Endothelial cell of umbilical vein (primary cell): ENCODE measurements at regions not wholly inside any gene's neighbourhood (a gene's known extent, or its start where the extent isn't known, plus 50 kb on each side); places are given as distances from the start of the nearest gene placed in this dataset.

Experiments
- BruUV-seq: library from RNA; stranded (reverse); fragments of 400-500 nt; replicated peaks from 2 replicates; lab custom pipeline; 2021; lab: Mats Ljungman, UMichigan
- CTCF ChIA-PET: fragments of 300-600, 350-600 bp; sonication (Branson Sonifier 250); formaldehyde crosslinking; loops from one replicate; lab custom pipeline; 2021; ENCODE audit warnings: antibody characterized with exemption, inconsistent platforms; lab: Charles Lee
- POLR2A ChIA-PET: fragments of 300-600, 350-600 bp; sonication (Branson Sonifier 250); formaldehyde crosslinking; loops from one replicate; lab custom pipeline; 2021; ENCODE audit warnings: antibody characterized with exemption, inconsistent platforms; lab: Charles Lee
- DNase-seq: peaks from one replicate; pipeline ENCODE4 v3.0.0-alpha.2; 2011; ENCODE audit warnings: low read depth, low spot score
- FAIRE-seq: peaks from 2 replicates; lab custom pipeline; 2011; peaks lifted over from hg19 to GRCh38; lab: Jason Lieb, UNC
- H2AFZ ChIP-seq: 2 replicates; pipeline ENCODE4 v1.6.0; 2012; ENCODE audit warnings: low read depth, low read length, control low read depth, inconsistent platforms
- H3K27ac ChIP-seq: 2 replicates; pipeline ENCODE4 v1.5.1; 2011; ENCODE audit warnings: low read depth, mild to moderate bottlenecking, control low read depth, low read length, moderate library complexity; ENCODE audit not compliant: insufficient read depth
- H3K27me3 ChIP-seq, 2 experiments: 2 replicates each; pipeline versions ENCODE4 v1.6.0 to v1.6.1; 2011; ENCODE audit warnings: low read length in 2 of 2, mixed read lengths in 1 of 2; ENCODE audit not compliant: control insufficient read depth in 2 of 2, insufficient read depth in 2 of 2
- H3K36me3 ChIP-seq, 2 experiments: 2 replicates in 1 of 2; 3 replicates in 1 of 2; pipeline ENCODE4 v1.5.1; 2011; ENCODE audit warnings: low read length in 2 of 2, mild to moderate bottlenecking in 1 of 2, moderate library complexity in 1 of 2; ENCODE audit not compliant: control insufficient read depth in 2 of 2, insufficient read depth in 2 of 2; ENCODE audit errors: extremely low read depth in 1 of 2
- H3K4me1 ChIP-seq: 3 replicates; pipeline ENCODE4 v1.5.1; 2011; ENCODE audit warnings: mild to moderate bottlenecking, low read length; ENCODE audit not compliant: control insufficient read depth, insufficient read depth; ENCODE audit errors: extremely low read depth
- H3K4me2 ChIP-seq: 2 replicates; pipeline ENCODE4 v1.6.1; 2011; ENCODE audit warnings: low read length, control low read depth, mixed read lengths; ENCODE audit not compliant: insufficient read depth
- H3K4me3 ChIP-seq, 3 experiments: fragments of 200-600 bp in 1 of 3; sonication (generic), shearing (Covaris generic) in 1 of 3; replicated peaks in 1 of 3; 2 replicates each; pipeline ENCODE4 v1.5.1; 2011 to 2016; ENCODE audit warnings: control low read depth in 3 of 3, low read length in 3 of 3, mild to moderate bottlenecking in 2 of 3, inconsistent platforms in 1 of 3, low read depth in 1 of 3, moderate library complexity in 1 of 3; ENCODE audit not compliant: insufficient read depth in 1 of 3
- H3K79me2 ChIP-seq: 2 replicates; pipeline ENCODE4 v1.6.0; 2012; ENCODE audit warnings: low read length, inconsistent platforms; ENCODE audit not compliant: control insufficient read depth, insufficient read depth
- H3K9ac ChIP-seq: replicated peaks from 2 replicates; pipeline ENCODE3; 2011; ENCODE audit warnings: low read length, control low read depth; ENCODE audit not compliant: insufficient read depth; ENCODE audit errors: extremely low read depth
- H3K9me1 ChIP-seq: replicated peaks from 3 replicates; pipeline ENCODE4 v1.6.0; 2011; ENCODE audit warnings: mild to moderate bottlenecking, low read length; ENCODE audit not compliant: control insufficient read depth, insufficient read depth; ENCODE audit errors: extremely low read depth
- H3K9me3 ChIP-seq: replicated peaks from 2 replicates; pipeline ENCODE4 v1.5.1; 2012; ENCODE audit warnings: low read length, inconsistent platforms; ENCODE audit not compliant: control insufficient read depth, insufficient read depth
- H4K20me1 ChIP-seq: replicated peaks from 2 replicates; pipeline ENCODE3; 2011; ENCODE audit warnings: mild to moderate bottlenecking, low read length; ENCODE audit not compliant: control insufficient read depth, insufficient read depth; ENCODE audit errors: extremely low read depth
- EZH2 ChIP-seq: IDR thresholded peaks from 2 replicates; pipeline ENCODE4 v1.6.1; 2012; ENCODE audit warnings: borderline replicate concordance, low read depth, mild to moderate bottlenecking, moderate library complexity, low read length, inconsistent platforms; ENCODE audit not compliant: severe bottlenecking
- FOS ChIP-seq: IDR thresholded peaks from 2 replicates; pipeline ENCODE4 v1.6.1; 2011; ENCODE audit warnings: mild to moderate bottlenecking, low read length, moderate library complexity, borderline replicate concordance; ENCODE audit not compliant: insufficient read depth
- GATA2 ChIP-seq: IDR thresholded peaks from 2 replicates; pipeline ENCODE4 v1.7.0; 2011; ENCODE audit warnings: low read depth, mild to moderate bottlenecking, moderate library complexity, mixed read lengths, low read length; ENCODE audit not compliant: insufficient read length, insufficient read depth
- JUN ChIP-seq: IDR thresholded peaks from 2 replicates; pipeline ENCODE4 v1.6.1; 2011; ENCODE audit warnings: borderline replicate concordance, low read depth; ENCODE audit not compliant: insufficient read length, insufficient read depth
- MYC ChIP-seq: IDR thresholded peaks from one replicate; pipeline ENCODE4 v1.6.1; 2011; ENCODE audit warnings: mild to moderate bottlenecking, low read depth, low read length
- POLR2A ChIP-seq: IDR thresholded peaks from 2 replicates; pipeline ENCODE4 v1.6.1; 2012; ENCODE audit warnings: low read depth, mild to moderate bottlenecking, control low read depth, low read length
- POLR2AphosphoS5 ChIP-seq: IDR thresholded peaks from 2 replicates; pipeline ENCODE4 v1.6.1; 2012; ENCODE audit warnings: low read depth, mild to moderate bottlenecking, control low read depth, low read length, moderate library complexity; ENCODE audit not compliant: insufficient read depth
- dilution Hi-C: fragments of 300-500 bp; cut with MboI; formaldehyde crosslinking; loops from one replicate; pipeline ENCODE4 v1.15.0; 2019; ENCODE audit warnings: low sequenced_read_pairs; ENCODE audit not compliant: extremely low pct_ligation_motif_present
- intact Hi-C: fragments of 100-400 bp; cut with micrococcal nuclease; formaldehyde crosslinking; loops from one replicate; pipeline ENCODE4 v1.10.0; 2022
- TF ChIP-seq, protein P1 (sequence below): IDR thresholded peaks from 2 replicates; pipeline ENCODE4 v1.6.1; 2011; ENCODE audit not compliant: insufficient read depth, insufficient read length
- TF ChIP-seq, protein P2 (sequence below), 2 donors: IDR thresholded peaks; 1 replicate in 1 of 2; 2 replicates in 1 of 2; pipeline ENCODE4 v1.5.1; 2011; ENCODE audit warnings: low read length in 2 of 2, mild to moderate bottlenecking in 2 of 2, moderate library complexity in 2 of 2, control low read depth in 1 of 2, inconsistent platforms in 1 of 2, low read depth in 1 of 2; ENCODE audit not compliant: insufficient read depth in 1 of 2; ENCODE audit errors: extremely low read depth in 1 of 2

DNA sequence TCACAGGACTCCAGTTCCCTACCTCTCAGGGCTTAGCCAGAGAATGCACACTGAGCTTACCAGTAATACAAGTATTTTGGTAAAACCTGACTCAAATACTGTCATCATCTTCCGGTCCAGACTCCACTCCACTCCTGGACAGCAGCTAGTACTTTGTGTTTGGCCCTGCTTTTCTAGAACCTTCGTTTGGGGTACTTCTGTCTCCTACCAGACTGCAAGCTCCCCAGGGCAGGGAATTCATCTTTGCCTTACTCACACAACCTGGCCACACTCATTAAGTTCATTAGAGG, 108.9 kb upstream of the CDC42EP3 start:
- intact Hi-C loops (no loop called here), dilution Hi-C loops (no loop called here)
- H3K9me3 ChIP-seq: no peaks in the 10 kb centered on the region
- no peak overlapping the region for H3K4me3 ChIP-seq
- no peaks in the 10 kb centered on the region for H3K9me1 ChIP-seq
- no peak overlapping the region for H2AFZ ChIP-seq
- H3K27ac ChIP-seq: no peak overlapping the region
- H3K4me1 ChIP-seq: peaks cover 42% of the 10 kb centered on the region
- H4K20me1 ChIP-seq: no peaks in the 10 kb centered on the region
- H3K36me3 ChIP-seq: no peaks in the 10 kb centered on the region
- TF ChIP-seq JUN (no peak), POLR2A (no peak), EZH2 (no peak), MYC (no peak)
- TF ChIP-seq, protein P1, sequence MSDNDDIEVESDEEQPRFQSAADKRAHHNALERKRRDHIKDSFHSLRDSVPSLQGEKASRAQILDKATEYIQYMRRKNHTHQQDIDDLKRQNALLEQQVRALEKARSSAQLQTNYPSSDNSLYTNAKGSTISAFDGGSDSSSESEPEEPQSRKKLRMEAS: no peak
- TF ChIP-seq, protein P2, sequence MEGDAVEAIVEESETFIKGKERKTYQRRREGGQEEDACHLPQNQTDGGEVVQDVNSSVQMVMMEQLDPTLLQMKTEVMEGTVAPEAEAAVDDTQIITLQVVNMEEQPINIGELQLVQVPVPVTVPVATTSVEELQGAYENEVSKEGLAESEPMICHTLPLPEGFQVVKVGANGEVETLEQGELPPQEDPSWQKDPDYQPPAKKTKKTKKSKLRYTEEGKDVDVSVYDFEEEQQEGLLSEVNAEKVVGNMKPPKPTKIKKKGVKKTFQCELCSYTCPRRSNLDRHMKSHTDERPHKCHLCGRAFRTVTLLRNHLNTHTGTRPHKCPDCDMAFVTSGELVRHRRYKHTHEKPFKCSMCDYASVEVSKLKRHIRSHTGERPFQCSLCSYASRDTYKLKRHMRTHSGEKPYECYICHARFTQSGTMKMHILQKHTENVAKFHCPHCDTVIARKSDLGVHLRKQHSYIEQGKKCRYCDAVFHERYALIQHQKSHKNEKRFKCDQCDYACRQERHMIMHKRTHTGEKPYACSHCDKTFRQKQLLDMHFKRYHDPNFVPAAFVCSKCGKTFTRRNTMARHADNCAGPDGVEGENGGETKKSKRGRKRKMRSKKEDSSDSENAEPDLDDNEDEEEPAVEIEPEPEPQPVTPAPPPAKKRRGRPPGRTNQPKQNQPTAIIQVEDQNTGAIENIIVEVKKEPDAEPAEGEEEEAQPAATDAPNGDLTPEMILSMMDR (IDR thresholded peaks at IDR 0.05; ENCODE audit: extremely low read depth in 1 of 2, insufficient read depth in 1 of 2, low read depth in 1 of 2, low read length in 2 of 2): no peak
- no TSS peak for BruUV-seq
- no peak overlapping the region for H3K9ac ChIP-seq
- H3K4me2 ChIP-seq: peak overlapping the region; percentile 46
- POLR2A ChIA-PET: no interaction called here
- no peak for FAIRE-seq
- CTCF ChIA-PET: interaction anchor here (0.9 to 2.0 kb wide), 6 partner anchors 15 to 366 kb away, joined by 3 to 8 read pairs (median 4); no protein-coding TSS in a partner anchor
- H3K27me3 ChIP-seq: no peaks in the 10 kb centered on the region
- no peak for DNase-seq
- no peaks in the 10 kb centered on the region for H3K79me2 ChIP-seq

DNA sequence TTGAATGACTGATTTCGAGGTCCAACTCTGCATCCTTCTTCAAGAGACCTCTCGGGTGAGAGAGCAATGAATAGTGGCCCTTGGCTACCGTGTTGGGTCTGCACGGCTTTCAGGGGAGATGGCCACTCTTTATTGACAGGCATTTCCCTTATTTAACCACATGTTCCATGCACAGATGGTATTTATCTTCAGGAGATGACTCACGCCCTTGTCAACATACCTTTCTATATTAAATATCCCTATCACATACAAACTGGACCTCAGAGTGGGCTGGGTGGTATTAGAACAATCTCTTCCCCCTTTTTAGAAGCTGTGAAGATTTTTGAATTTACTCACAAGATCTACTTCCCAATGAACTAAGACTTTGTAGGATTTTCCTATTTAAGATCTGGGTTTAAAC, 109.6 kb upstream of the CDC42EP3 start:
- Histone ChIP-seq H3K4me2 (peak overlapping the region; percentile 46), H3K4me1 (peaks cover 36% of the 10 kb centered on the region), H3K79me2 (no peaks in the 10 kb centered on the region), H2AFZ (no peak overlapping the region), H3K9ac (no peak overlapping the region), H3K9me3 (no peaks in the 10 kb centered on the region), H3K27ac (no peak overlapping the region), H3K9me1 (no peaks in the 10 kb centered on the region), H3K36me3 (no peaks in the 10 kb centered on the region), H3K27me3 (no peaks in the 10 kb centered on the region), H3K4me3 (no peak overlapping the region), H4K20me1 (no peaks in the 10 kb centered on the region)
- FAIRE-seq (peak; percentile 90), DNase-seq (peak; percentile 59)
- POLR2A ChIA-PET: no interaction called here
- no TSS peak for BruUV-seq
- dilution Hi-C loops (no loop called here), intact Hi-C loops (no loop called here)
- peak; percentile 85 for TF ChIP-seq FOS
- peak; percentile 63 for TF ChIP-seq GATA2
- peak; percentile 71 for TF ChIP-seq JUN
- TF ChIP-seq POLR2AphosphoS5: peak; percentile 55
- TF ChIP-seq EZH2: no peak
- CTCF ChIA-PET: interaction anchor here (0.9 to 2.0 kb wide), 9 partner anchors 14 to 401 kb away, joined by 3 to 8 read pairs (median 4); no protein-coding TSS in a partner anchor
